ENCODE measurements at regions not wholly inside any gene's neighbourhood (a gene's known extent, or its start where the extent isn't known, plus 50 kb on each side); places are given as distances from the start of the nearest gene placed in this dataset.
"Not testable (repeated sequence)": the region's sequence is repeated elsewhere in the genome, so short reads cannot be mapped to it uniquely, and the experiment has no call there.

- H3K4me1 ChIP-seq (ENCODE audit: low read depth) = peaks cover 11% of the 10 kb centered on the region
- TF ChIP-seq CTCF (IDR thresholded peaks at IDR 0.05; ENCODE audit: low read depth, low read length) = no peak
- H3K36me3 ChIP-seq = no peaks in the 10 kb centered on the region
- no peak overlapping the region for H3K4me3 ChIP-seq
- H3K27ac ChIP-seq = no peak overlapping the region
- H3K9me3 ChIP-seq (ENCODE audit: low read depth) = no peaks in the 10 kb centered on the region
- no peak for DNase-seq (ENCODE audit: low read depth in 1 of 2, low spot score in 1 of 2)
- H3K27me3 ChIP-seq = no peaks in the 10 kb centered on the region
Observed at GRCh38 chr3:20563251-20563650, 377.2 kb upstream of the SGO1 start.

- TF ChIP-seq CTCF (IDR thresholded peaks at IDR 0.05; ENCODE audit: low read depth, low read length) = no peak
- no peak for DNase-seq (ENCODE audit: low read depth in 1 of 2, low spot score in 1 of 2)
- peaks cover 11% of the 10 kb centered on the region for H3K4me1 ChIP-seq (ENCODE audit: low read depth)
- H3K27me3 ChIP-seq = no peaks in the 10 kb centered on the region
- H3K27ac ChIP-seq = peak overlapping the region; percentile 29
- H3K9me3 ChIP-seq (ENCODE audit: low read depth) = no peaks in the 10 kb centered on the region
- H3K4me3 ChIP-seq = no peak overlapping the region
- H3K36me3 ChIP-seq = no peaks in the 10 kb centered on the region
Observed at GRCh38 chr3:20561166-20561565, 375.2 kb upstream of the SGO1 start.

GRCh38 chr3:20560446-20560845 lies 374.4 kb upstream of the SGO1 start:
- Histone ChIP-seq H3K27ac (peak overlapping the region; percentile 29), H3K4me1 (ENCODE audit: low read depth) (peaks cover 11% of the 10 kb centered on the region)
- not testable (repeated sequence) for H3K27me3 ChIP-seq; H3K9me3 ChIP-seq (ENCODE audit: low read depth); H3K36me3 ChIP-seq; H3K4me3 ChIP-seq; DNase-seq (ENCODE audit: low read depth in 1 of 2, low spot score in 1 of 2)

GRCh38 chr3:20558161-20558560 lies 372.2 kb upstream of the SGO1 start:
- no peak for TF ChIP-seq CTCF (IDR thresholded peaks at IDR 0.05; ENCODE audit: low read depth, low read length)
- no peaks in the 10 kb centered on the region for H3K27me3 ChIP-seq
- H3K27ac ChIP-seq = no peak overlapping the region
- no peak for DNase-seq (ENCODE audit: low read depth in 1 of 2, low spot score in 1 of 2)
- no peak overlapping the region for H3K4me3 ChIP-seq
- no peaks in the 10 kb centered on the region for H3K36me3 ChIP-seq
- peaks cover 11% of the 10 kb centered on the region for H3K4me1 ChIP-seq (ENCODE audit: low read depth)
- no peaks in the 10 kb centered on the region for H3K9me3 ChIP-seq (ENCODE audit: low read depth)

- H3K27ac ChIP-seq = no peak overlapping the region
- TF ChIP-seq CTCF (IDR thresholded peaks at IDR 0.05; ENCODE audit: low read depth, low read length) = no peak
- no peaks in the 10 kb centered on the region for H3K9me3 ChIP-seq (ENCODE audit: low read depth)
- no peak for DNase-seq (ENCODE audit: low read depth in 1 of 2, low spot score in 1 of 2)
- no peak overlapping the region for H3K4me3 ChIP-seq
- peaks cover 11% of the 10 kb centered on the region for H3K4me1 ChIP-seq (ENCODE audit: low read depth)
- no peaks in the 10 kb centered on the region for H3K27me3 ChIP-seq
- no peaks in the 10 kb centered on the region for H3K36me3 ChIP-seq
Observed at GRCh38 chr3:20556661-20557060, 370.7 kb upstream of the SGO1 start.

- Histone ChIP-seq H3K36me3 (no peaks in the 10 kb centered on the region), H3K4me1 (ENCODE audit: low read depth) (no peaks in the 10 kb centered on the region), H3K27ac (no peak overlapping the region), H3K9me3 (ENCODE audit: low read depth) (no peaks in the 10 kb centered on the region), H3K27me3 (no peaks in the 10 kb centered on the region), H3K4me3 (no peak overlapping the region)
- no peak for TF ChIP-seq CTCF (IDR thresholded peaks at IDR 0.05; ENCODE audit: low read depth, low read length)
- DNase-seq (ENCODE audit: low read depth in 1 of 2, low spot score in 1 of 2) = no peak
Observed at GRCh38 chr3:20552605-20553275, 366.7 kb upstream of the SGO1 start.

- not testable (repeated sequence) for H3K4me1 ChIP-seq (ENCODE audit: low read depth); DNase-seq (ENCODE audit: low read depth in 1 of 2, low spot score in 1 of 2); H3K36me3 ChIP-seq; H3K9me3 ChIP-seq (ENCODE audit: low read depth); H3K4me3 ChIP-seq; H3K27ac ChIP-seq; H3K27me3 ChIP-seq
Observed at GRCh38 chr3:20547361-20548269, 361.6 kb upstream of the SGO1 start.
